ENCODE measurements at regions not wholly inside any gene's neighbourhood (a gene's known extent, or its start where the extent isn't known, plus 50 kb on each side); places are given as distances from the start of the nearest gene placed in this dataset.

GRCh38 chr16:73996624-73997339 is 299.8 kb upstream of the PSMD7 start:
- Histone ChIP-seq H3K9me3 (ENCODE audit: control insufficient read depth, low read length) (no peaks in the 10 kb centered on the region), H3K27ac (ENCODE audit: low read depth in 1 of 2, low read length in 2 of 2) (no peak overlapping the region), H3K4me3 (ENCODE audit: low read length in 2 of 2) (no peak overlapping the region), H3K27me3 (ENCODE audit: control insufficient read depth in 1 of 2, insufficient read depth in 2 of 2, low read length in 1 of 2) (no peaks in the 10 kb centered on the region), H3K36me3 (ENCODE audit: control insufficient read depth in 1 of 2, insufficient read depth in 2 of 2, low read length in 1 of 2) (no peaks in the 10 kb centered on the region), H3K4me1 (ENCODE audit: control insufficient read depth in 1 of 2, insufficient read depth in 2 of 2, low read length in 2 of 2) (no peaks in the 10 kb centered on the region)
- ATAC-seq (ENCODE audit: low FRiP score) (no peak), DNase-seq (no peak)
- 40 to 51% methylated on average over 11 of the region's 11 CpGs for WGBS, 2 donors
- intact Hi-C loops (cut with DNase I) = no loop called here

DNA sequence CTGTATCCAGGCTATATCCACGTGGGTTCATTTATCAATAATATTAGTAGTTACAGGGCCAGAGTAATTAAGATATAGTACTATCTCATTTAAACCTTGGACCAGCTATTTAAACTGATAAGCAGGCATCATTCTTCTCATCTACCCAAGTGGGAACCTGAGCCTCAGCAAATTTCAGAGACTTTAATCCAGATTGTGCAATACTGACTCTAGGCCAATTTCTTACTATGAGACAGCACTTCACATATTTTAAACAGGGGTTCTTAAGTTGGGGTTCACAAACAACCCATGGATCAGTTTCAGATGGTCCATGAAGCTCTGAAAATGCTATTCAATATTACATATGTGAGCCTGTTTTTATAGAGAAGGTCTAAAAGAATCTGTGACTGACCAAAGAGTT is 302.7 kb upstream of the PSMD7 start:
- 69 to 70% methylated on average over 1 of the region's 1 CpG for WGBS, 2 donors
- Histone ChIP-seq H3K4me3 (ENCODE audit: low read length in 2 of 2) (no peak overlapping the region), H3K27me3 (ENCODE audit: control insufficient read depth in 1 of 2, insufficient read depth in 2 of 2, low read length in 1 of 2) (no peaks in the 10 kb centered on the region), H3K36me3 (ENCODE audit: control insufficient read depth in 1 of 2, insufficient read depth in 2 of 2, low read length in 1 of 2) (no peaks in the 10 kb centered on the region), H3K4me1 (ENCODE audit: control insufficient read depth in 1 of 2, insufficient read depth in 2 of 2, low read length in 2 of 2) (no peaks in the 10 kb centered on the region), H3K27ac (ENCODE audit: low read depth in 1 of 2, low read length in 2 of 2) (no peak overlapping the region), H3K9me3 (ENCODE audit: control insufficient read depth, low read length) (peaks cover 3% of the 10 kb centered on the region)
- intact Hi-C loops (cut with DNase I) = no loop called here
- ATAC-seq (ENCODE audit: low FRiP score) (no peak), DNase-seq (no peak)

DNA sequence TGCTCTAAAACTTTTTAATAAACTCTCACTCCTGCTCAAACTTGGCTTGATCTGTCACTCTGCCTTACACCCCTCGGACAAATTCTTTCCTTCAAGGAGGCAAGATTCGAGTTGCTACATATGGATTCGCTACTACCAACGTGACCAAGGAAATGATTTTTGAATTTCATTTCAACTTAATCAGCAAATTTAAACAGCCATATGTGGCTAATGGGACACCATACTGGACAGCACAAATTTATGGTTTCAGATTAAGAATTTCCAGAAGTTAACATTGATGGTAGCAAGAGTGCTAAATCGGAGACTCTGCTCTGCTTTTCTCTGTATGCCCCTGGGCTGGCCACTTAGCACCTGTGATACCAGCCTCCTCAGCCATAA is 318.2 kb upstream of the PSMD7 start:
- Histone ChIP-seq H3K4me1 (ENCODE audit: control insufficient read depth in 1 of 2, insufficient read depth in 2 of 2, low read length in 2 of 2) (no peaks in the 10 kb centered on the region), H3K27ac (ENCODE audit: low read depth in 1 of 2, low read length in 2 of 2) (no peak overlapping the region), H3K9me3 (ENCODE audit: control insufficient read depth, low read length) (peaks cover 1% of the 10 kb centered on the region), H3K27me3 (ENCODE audit: control insufficient read depth in 1 of 2, insufficient read depth in 2 of 2, low read length in 1 of 2) (no peaks in the 10 kb centered on the region), H3K4me3 (ENCODE audit: low read length in 2 of 2) (no peak overlapping the region), H3K36me3 (ENCODE audit: control insufficient read depth in 1 of 2, insufficient read depth in 2 of 2, low read length in 1 of 2) (no peaks in the 10 kb centered on the region)
- ATAC-seq (ENCODE audit: low FRiP score) (no peak), DNase-seq (no peak)
- intact Hi-C loops (cut with DNase I) = no loop called here
- WGBS, 2 donors = 85 to 89% methylated on average over 5 of the region's 5 CpGs

DNA sequence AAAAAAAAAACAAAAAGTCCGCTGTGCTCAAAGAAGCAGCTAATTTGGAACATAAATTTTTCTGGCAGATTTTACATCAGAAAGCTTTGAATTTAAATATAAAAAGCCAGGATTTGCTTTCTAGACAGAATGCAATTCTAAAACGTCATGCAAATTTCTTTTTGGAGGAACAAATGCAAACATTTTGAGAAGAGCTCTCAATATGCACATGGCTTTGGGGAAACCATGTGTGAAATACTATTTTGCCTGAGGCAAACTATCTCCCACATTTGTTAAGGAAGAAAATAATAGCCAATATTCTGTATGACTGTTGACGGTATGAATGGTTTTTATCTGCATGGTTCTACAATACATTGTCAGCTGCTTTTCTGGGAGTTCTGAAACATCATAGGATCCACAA is 320.0 kb upstream of the PSMD7 start:
- DNase-seq = no peak
- H3K4me3 ChIP-seq (ENCODE audit: low read length in 2 of 2) = no peak overlapping the region
- H3K4me1 ChIP-seq (ENCODE audit: control insufficient read depth in 1 of 2, insufficient read depth in 2 of 2, low read length in 2 of 2) = no peaks in the 10 kb centered on the region
- WGBS, 2 donors = 64 to 70% methylated on average over 3 of the region's 3 CpGs
- no peaks in the 10 kb centered on the region for H3K36me3 ChIP-seq (ENCODE audit: control insufficient read depth in 1 of 2, insufficient read depth in 2 of 2, low read length in 1 of 2)
- H3K9me3 ChIP-seq (ENCODE audit: control insufficient read depth, low read length) = no peaks in the 10 kb centered on the region
- no peak for ATAC-seq (ENCODE audit: low FRiP score)
- H3K27me3 ChIP-seq (ENCODE audit: control insufficient read depth in 1 of 2, insufficient read depth in 2 of 2, low read length in 1 of 2) = no peaks in the 10 kb centered on the region
- no peak overlapping the region for H3K27ac ChIP-seq (ENCODE audit: low read depth in 1 of 2, low read length in 2 of 2)
- intact Hi-C loops (cut with DNase I) = no loop called here

- intact Hi-C loops (cut with DNase I) = no loop called here
- WGBS, 2 donors = 72% methylated on average over 4 of the region's 4 CpGs
- Histone ChIP-seq H3K27me3 (ENCODE audit: control insufficient read depth in 1 of 2, insufficient read depth in 2 of 2, low read length in 1 of 2) (no peaks in the 10 kb centered on the region), H3K36me3 (ENCODE audit: control insufficient read depth in 1 of 2, insufficient read depth in 2 of 2, low read length in 1 of 2) (no peaks in the 10 kb centered on the region), H3K9me3 (ENCODE audit: control insufficient read depth, low read length) (no peaks in the 10 kb centered on the region), H3K4me1 (ENCODE audit: control insufficient read depth in 1 of 2, insufficient read depth in 2 of 2, low read length in 2 of 2) (no peaks in the 10 kb centered on the region), H3K27ac (ENCODE audit: low read depth in 1 of 2, low read length in 2 of 2) (no peak overlapping the region), H3K4me3 (ENCODE audit: low read length in 2 of 2) (no peak overlapping the region)
- ATAC-seq (ENCODE audit: low FRiP score) (no peak), DNase-seq (no peak)
These were observed 323.4 kb upstream of the PSMD7 start for GRCh38 chr16:73973174-73973573.

DNA sequence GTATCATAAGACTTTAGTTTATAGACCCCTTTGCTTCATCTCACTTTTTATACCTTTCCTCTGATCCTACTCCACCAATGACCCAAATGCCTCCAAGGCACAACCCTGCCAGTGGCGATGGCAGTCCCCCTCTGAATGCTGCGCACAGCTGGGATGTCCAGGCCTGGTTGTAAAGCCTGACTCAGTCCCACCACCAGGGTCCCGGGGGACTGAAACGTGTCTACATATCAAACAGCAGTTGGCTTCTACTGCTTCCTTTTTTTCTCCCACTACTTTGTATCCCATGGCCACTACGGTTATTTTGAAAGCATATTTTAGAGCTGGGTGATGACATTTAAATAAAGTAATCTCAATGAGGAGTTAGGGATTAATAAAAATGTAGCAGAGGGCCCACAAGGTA is 329.8 kb upstream of the PSMD7 start:
- ATAC-seq (ENCODE audit: low FRiP score) (no peak), DNase-seq (no peak)
- Histone ChIP-seq H3K9me3 (ENCODE audit: control insufficient read depth, low read length) (no peaks in the 10 kb centered on the region), H3K4me3 (ENCODE audit: low read length in 2 of 2) (no peak overlapping the region), H3K27me3 (ENCODE audit: control insufficient read depth in 1 of 2, insufficient read depth in 2 of 2, low read length in 1 of 2) (no peaks in the 10 kb centered on the region), H3K36me3 (ENCODE audit: control insufficient read depth in 1 of 2, insufficient read depth in 2 of 2, low read length in 1 of 2) (no peaks in the 10 kb centered on the region), H3K27ac (ENCODE audit: low read depth in 1 of 2, low read length in 2 of 2) (no peak overlapping the region), H3K4me1 (ENCODE audit: control insufficient read depth in 1 of 2, insufficient read depth in 2 of 2, low read length in 2 of 2) (no peaks in the 10 kb centered on the region)
- intact Hi-C loops (cut with DNase I) = no loop called here
- 56 to 66% methylated on average over 5 of the region's 5 CpGs for WGBS, 2 donors

DNA sequence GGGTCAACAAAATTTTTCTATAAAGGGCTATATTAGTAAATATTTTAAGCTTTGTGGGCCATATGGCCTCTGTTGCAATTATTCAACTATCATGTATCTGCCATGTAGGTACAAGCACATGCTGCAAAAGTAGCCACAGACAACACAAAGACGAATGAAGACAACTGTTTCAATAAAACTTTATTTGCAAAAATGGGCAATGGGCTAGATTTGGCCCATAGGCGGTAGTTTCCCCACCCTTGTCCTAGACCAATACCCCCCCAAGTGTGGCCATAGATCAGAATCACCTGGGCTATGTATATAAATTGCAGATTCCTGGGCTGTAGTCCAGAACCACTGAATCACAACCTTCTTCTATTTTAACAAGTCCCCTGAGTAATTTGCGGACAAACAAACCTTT is 331.0 kb upstream of the PSMD7 start:
- ATAC-seq (ENCODE audit: low FRiP score) (no peak), DNase-seq (no peak)
- Histone ChIP-seq H3K4me1 (ENCODE audit: control insufficient read depth in 1 of 2, insufficient read depth in 2 of 2, low read length in 2 of 2) (no peaks in the 10 kb centered on the region), H3K9me3 (ENCODE audit: control insufficient read depth, low read length) (no peaks in the 10 kb centered on the region), H3K36me3 (ENCODE audit: control insufficient read depth in 1 of 2, insufficient read depth in 2 of 2, low read length in 1 of 2) (no peaks in the 10 kb centered on the region), H3K4me3 (ENCODE audit: low read length in 2 of 2) (no peak overlapping the region), H3K27me3 (ENCODE audit: control insufficient read depth in 1 of 2, insufficient read depth in 2 of 2, low read length in 1 of 2) (no peaks in the 10 kb centered on the region), H3K27ac (ENCODE audit: low read depth in 1 of 2, low read length in 2 of 2) (no peak overlapping the region)
- intact Hi-C loops (cut with DNase I) = no loop called here
- 95 to 97% methylated on average over 3 of the region's 3 CpGs for WGBS, 2 donors

GRCh38 chr16:73956587-73957494 is 339.8 kb upstream of the PSMD7 start:
- WGBS, 2 donors = 42 to 43% methylated on average over 10 of the region's 10 CpGs
- DNase-seq = peak in 1 of 2 donors; percentile 61
- no peaks in the 10 kb centered on the region for H3K27me3 ChIP-seq (ENCODE audit: control insufficient read depth in 1 of 2, insufficient read depth in 2 of 2, low read length in 1 of 2)
- ATAC-seq (ENCODE audit: low FRiP score) = peak; percentile 71
- H3K27ac ChIP-seq (ENCODE audit: low read depth in 1 of 2, low read length in 2 of 2) = no peak overlapping the region
- H3K9me3 ChIP-seq (ENCODE audit: control insufficient read depth, low read length) = no peaks in the 10 kb centered on the region
- no peak overlapping the region for H3K4me3 ChIP-seq (ENCODE audit: low read length in 2 of 2)
- H3K4me1 ChIP-seq (ENCODE audit: control insufficient read depth in 1 of 2, insufficient read depth in 2 of 2, low read length in 2 of 2) = no peaks in the 10 kb centered on the region
- intact Hi-C loops (cut with DNase I) = loop anchor here in 1 of 2 donors (10.0 kb wide), 1 partner anchor 392 kb away; no protein-coding TSS in a partner anchor
- H3K36me3 ChIP-seq (ENCODE audit: control insufficient read depth in 1 of 2, insufficient read depth in 2 of 2, low read length in 1 of 2) = no peaks in the 10 kb centered on the region

DNA sequence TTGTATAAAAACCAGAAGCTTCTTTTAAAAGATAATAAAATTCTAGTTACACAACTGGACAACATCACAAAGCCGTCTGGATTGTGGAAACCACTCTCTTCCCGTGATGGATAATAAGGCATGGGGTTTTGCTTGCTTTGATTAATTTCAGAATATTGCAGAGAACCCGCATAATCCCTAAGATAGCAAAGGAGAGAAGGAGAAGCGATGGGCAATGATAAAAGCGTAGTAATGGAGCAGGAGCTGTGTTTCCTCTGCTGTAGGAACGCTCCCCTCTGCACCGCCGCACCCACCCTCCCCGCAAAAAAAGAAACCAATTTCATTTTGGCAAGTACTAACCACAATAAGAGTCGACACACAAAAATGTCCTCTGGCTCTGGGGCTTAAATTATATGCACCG is 340.9 kb upstream of the PSMD7 start:
- H3K27me3 ChIP-seq (ENCODE audit: control insufficient read depth in 1 of 2, insufficient read depth in 2 of 2, low read length in 1 of 2) = no peaks in the 10 kb centered on the region
- H3K36me3 ChIP-seq (ENCODE audit: control insufficient read depth in 1 of 2, insufficient read depth in 2 of 2, low read length in 1 of 2) = no peaks in the 10 kb centered on the region
- no peaks in the 10 kb centered on the region for H3K9me3 ChIP-seq (ENCODE audit: control insufficient read depth, low read length)
- ATAC-seq (ENCODE audit: low FRiP score) (no peak), DNase-seq (no peak)
- no peaks in the 10 kb centered on the region for H3K4me1 ChIP-seq (ENCODE audit: control insufficient read depth in 1 of 2, insufficient read depth in 2 of 2, low read length in 2 of 2)
- H3K27ac ChIP-seq (ENCODE audit: low read depth in 1 of 2, low read length in 2 of 2) = no peak overlapping the region
- H3K4me3 ChIP-seq (ENCODE audit: low read length in 2 of 2) = no peak overlapping the region
- intact Hi-C loops (cut with DNase I) = loop anchor here in 1 of 2 donors (10.0 kb wide), 1 partner anchor 391 kb away; no protein-coding TSS in a partner anchor
- WGBS, 2 donors = 67 to 73% methylated on average over 11 of the region's 11 CpGs

All from aorta (tissue), 5 donors.